Neural cell (in vitro differentiated cells): ENCODE measurements at regions not wholly inside any gene's neighbourhood (a gene's known extent, or its start where the extent isn't known, plus 50 kb on each side); places are given as distances from the start of the nearest gene placed in this dataset.
A peak's percentile ranks its signal among the peaks of the same experiment; 100 is the strongest.

ENCODE experiments used
- H2AFZ ChIP-seq: fragments of 200-600, 300-800 bp; sonication (generic), shearing (Covaris generic); 2 replicates; pipeline ENCODE4 v1.6.0; 2014; ENCODE audit warnings: low read depth, mild to moderate bottlenecking, antibody characterized with exemption, low read length, moderate library complexity
- H3F3A ChIP-seq: fragments of 200-600 bp; shearing (Covaris generic); 2 replicates; pipeline ENCODE4 v1.6.1; 2016; ENCODE audit warnings: mild to moderate bottlenecking, moderate library complexity, mixed read lengths, antibody characterized with exemption, low read length; ENCODE audit not compliant: insufficient read depth, poor library complexity, severe bottlenecking
- H3K27ac ChIP-seq: fragments of 200-600, 300-800 bp; sonication (generic), shearing (Covaris generic); 2 replicates; pipeline ENCODE4 v1.5.1; 2014; ENCODE audit warnings: mild to moderate bottlenecking, low read length, moderate library complexity
- H3K27me3 ChIP-seq: fragments of 300-800, 200-600 bp; sonication (generic), shearing (Covaris generic); 2 replicates; pipeline ENCODE4 v1.6.0; 2014; ENCODE audit warnings: mild to moderate bottlenecking, low read depth, low read length, moderate library complexity; ENCODE audit not compliant: insufficient read depth
- H3K36me3 ChIP-seq: fragments of 300-800, 200-600 bp; sonication (generic), shearing (Covaris generic); 2 replicates; pipeline ENCODE4 v1.5.1; 2014; ENCODE audit warnings: mild to moderate bottlenecking, antibody characterized with exemption, low read length, moderate library complexity; ENCODE audit not compliant: insufficient read depth
- H3K4me2 ChIP-seq: fragments of 300-800, 200-600 bp; sonication (generic), shearing (Covaris generic); 2 replicates; pipeline ENCODE4 v1.6.0; 2014; ENCODE audit warnings: mild to moderate bottlenecking, low read length
- H3K4me3 ChIP-seq: fragments of 300-800, 200-600 bp; sonication (generic), shearing (Covaris generic); 2 replicates; pipeline ENCODE4 v1.5.1; 2014; ENCODE audit warnings: mild to moderate bottlenecking, low read length, moderate library complexity
- H3K79me2 ChIP-seq: fragments of 200-600 bp; shearing (Covaris generic); replicated peaks from 2 replicates; pipeline ENCODE4 v1.6.0; 2014; ENCODE audit warnings: mild to moderate bottlenecking, low read length, moderate library complexity; ENCODE audit not compliant: insufficient read depth
- H3K9ac ChIP-seq: fragments of 300-800, 200-600 bp; sonication (generic), shearing (Covaris generic); 2 replicates; pipeline ENCODE4 v1.6.1; 2016; ENCODE audit warnings: mild to moderate bottlenecking, low read length, mixed read lengths
- H3K9me2 ChIP-seq: fragments of 200-600 bp; shearing (Covaris generic); 2 replicates; pipeline ENCODE4 v1.6.1; 2016; ENCODE audit warnings: mild to moderate bottlenecking, low read length, mixed read lengths; ENCODE audit not compliant: insufficient read depth
- H3K9me3 ChIP-seq: fragments of 200-600, 300-800 bp; sonication (generic), shearing (Covaris generic); 2 replicates; pipeline ENCODE4 v1.6.1; 2016; ENCODE audit warnings: mild to moderate bottlenecking, mixed run types, low read length, moderate library complexity, mixed read lengths
- H4K20me1 ChIP-seq: fragments of 200-600 bp; shearing (Covaris generic); 2 replicates; pipeline ENCODE4 v1.6.1; 2016; ENCODE audit warnings: mild to moderate bottlenecking, mixed run types; ENCODE audit not compliant: insufficient read depth
- CTCF ChIP-seq: fragments of 450-650 bp; IDR thresholded peaks from 2 replicates; pipeline ENCODE4 v1.5.1; 2014; ENCODE audit warnings: antibody characterized with exemption, mild to moderate bottlenecking, moderate library complexity; ENCODE audit not compliant: poor library complexity, severe bottlenecking
- EP300 ChIP-seq: fragments of 450-650 bp; conservative IDR thresholded peaks from 2 replicates; pipeline ENCODE4 v1.6.1; 2014; ENCODE audit warnings: antibody characterized with exemption, mild to moderate bottlenecking, moderate library complexity; ENCODE audit not compliant: poor library complexity, severe bottlenecking
- EZH2 ChIP-seq: fragments of 200-600, 300-800 bp; shearing (Covaris generic), sonication (generic); IDR thresholded peaks from 2 replicates; pipeline ENCODE4 v1.6.1; 2014; ENCODE audit warnings: antibody characterized with exemption, low read length, borderline replicate concordance, mild to moderate bottlenecking; ENCODE audit not compliant: insufficient read depth, poor library complexity, severe bottlenecking
- MXI1 ChIP-seq: fragments of 450-650 bp; conservative IDR thresholded peaks from 2 replicates; pipeline ENCODE4 v1.6.1; 2014; ENCODE audit warnings: antibody characterized with exemption, mild to moderate bottlenecking; ENCODE audit not compliant: poor library complexity, severe bottlenecking
- POLR2AphosphoS5 ChIP-seq: IDR thresholded peaks from 2 replicates; pipeline ENCODE4 v1.6.1; 2012
- RAD21 ChIP-seq: fragments of 450-650 bp; conservative IDR thresholded peaks from 2 replicates; pipeline ENCODE4 v1.6.1; 2014; ENCODE audit warnings: antibody characterized with exemption, mild to moderate bottlenecking, moderate library complexity
- REST ChIP-seq: IDR thresholded peaks from 2 replicates; pipeline ENCODE4 v1.6.1; 2012; ENCODE audit warnings: borderline replicate concordance
- SMC3 ChIP-seq: fragments of 450-650 bp; conservative IDR thresholded peaks from 2 replicates; pipeline ENCODE4 v1.6.1; 2014; ENCODE audit warnings: antibody characterized with exemption, mild to moderate bottlenecking, moderate library complexity; ENCODE audit not compliant: poor library complexity
- TAF1 ChIP-seq: IDR thresholded peaks from 2 replicates; pipeline ENCODE4 v1.6.1; 2012; ENCODE audit warnings: low read depth

- Histone ChIP-seq H3K27ac (peak overlapping the region; percentile 84), H2AFZ (no peak overlapping the region), H3K9me3 (no peaks in the 10 kb centered on the region), H3K4me2 (peak overlapping the region; percentile 40), H4K20me1 (no peaks in the 10 kb centered on the region), H3K9me2 (no peaks in the 10 kb centered on the region), H3K4me3 (peak overlapping the region; percentile 13), H3K9ac (peak overlapping the region; percentile 35), H3K79me2 (no peaks in the 10 kb centered on the region), H3K27me3 (no peaks in the 10 kb centered on the region), H3F3A (peaks cover 6% of the 10 kb centered on the region), H3K36me3 (no peaks in the 10 kb centered on the region)
- TF ChIP-seq TAF1 (no peak), EZH2 (no peak), EP300 (peak; percentile 99), CTCF (peak; percentile 14), POLR2AphosphoS5 (peak; percentile 98), RAD21 (peak; percentile 47), REST (peak; percentile 95), MXI1 (no peak), SMC3 (peak; percentile 47)
Measured at GRCh38 chr10:2861632-2862210, 205.6 kb upstream of the PFKP start.

GRCh38 chr10:2858452-2858851 is 208.9 kb upstream of the PFKP start:
- H2AFZ ChIP-seq = no peak overlapping the region
- no peaks in the 10 kb centered on the region for H3K27me3 ChIP-seq
- H3K79me2 ChIP-seq = no peaks in the 10 kb centered on the region
- no peaks in the 10 kb centered on the region for H3K9me2 ChIP-seq
- no peaks in the 10 kb centered on the region for H3K36me3 ChIP-seq
- TF ChIP-seq CTCF (no peak), POLR2AphosphoS5 (no peak), SMC3 (no peak), EZH2 (no peak), RAD21 (no peak), REST (no peak), TAF1 (no peak), MXI1 (no peak), EP300 (no peak)
- H3F3A ChIP-seq = peaks cover 6% of the 10 kb centered on the region
- no peaks in the 10 kb centered on the region for H4K20me1 ChIP-seq
- H3K4me3 ChIP-seq = no peak overlapping the region
- H3K4me2 ChIP-seq = no peak overlapping the region
- H3K9me3 ChIP-seq = no peaks in the 10 kb centered on the region
- no peak overlapping the region for H3K9ac ChIP-seq
- H3K27ac ChIP-seq = no peak overlapping the region
